ENCODE measurements at regions not wholly inside any gene's neighbourhood (a gene's known extent, or its start where the extent isn't known, plus 50 kb on each side); places are given as distances from the start of the nearest gene placed in this dataset.

DNA sequence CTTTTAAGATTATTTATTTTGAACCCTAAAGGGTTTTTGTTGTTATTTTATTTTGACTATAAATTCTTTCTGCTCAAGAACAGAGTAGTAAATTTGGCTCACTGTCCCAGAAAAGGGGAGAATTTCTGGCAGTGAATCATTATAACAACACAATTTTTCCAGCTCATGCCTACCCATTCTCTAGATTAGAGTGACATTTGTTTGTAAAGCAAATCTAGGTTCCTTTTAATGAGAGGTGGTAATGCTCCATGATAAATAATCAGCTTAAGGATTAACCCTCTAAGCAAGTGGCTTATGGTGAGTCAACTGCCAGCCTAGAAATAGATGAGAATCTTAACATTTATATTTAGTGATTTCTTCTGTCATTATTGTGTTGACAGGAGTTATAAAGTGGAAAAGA is 409.2 kb downstream of the NFIB start:
- no peaks in the 10 kb centered on the region for H3K27me3 ChIP-seq (ENCODE audit: control insufficient read depth in 1 of 2, insufficient read depth in 2 of 2, low read length in 2 of 2)
- H4K20me1 ChIP-seq (ENCODE audit: insufficient read depth, low read length) = no peaks in the 10 kb centered on the region
- ChIA-PET POLR2A (no interaction called here), CTCF (ENCODE audit: low intra/inter-chr PET ratio, low total read pairs) (no interaction called here)
- in situ Hi-C loops (cut with HindIII; ENCODE audit: extremely low pct_ligation_motif_present, low pct_unique_long_range_greater_than_20kb) (no loop called here), intact Hi-C loops (cut with micrococcal nuclease; ENCODE audit: unreplicated experiment) (no loop called here)
- no peaks in the 10 kb centered on the region for H3K36me3 ChIP-seq (replicated peaks in 1 of 2; ENCODE audit: control insufficient read depth in 1 of 2, insufficient read depth in 2 of 2, low read length in 2 of 2)
- H3K4me3 ChIP-seq (replicated peaks in 1 of 3; ENCODE audit: insufficient read depth in 1 of 3, low read depth in 2 of 3, low read length in 3 of 3) = no peak overlapping the region
- H3K9me3 ChIP-seq (ENCODE audit: low read length) = no peaks in the 10 kb centered on the region
- no peaks in the 10 kb centered on the region for H3K4me1 ChIP-seq (ENCODE audit: insufficient read depth, low read length)
- no peaks in the 10 kb centered on the region for H3K79me2 ChIP-seq (ENCODE audit: insufficient read depth, low read length)
- H2AFZ ChIP-seq (ENCODE audit: low read length) = no peak overlapping the region
- no peak for DNase-seq (ENCODE audit: low spot score)
- H3K4me2 ChIP-seq (ENCODE audit: low read depth, low read length) = no peak overlapping the region
- TF ChIP-seq TAF15 (IDR thresholded peaks at IDR 0.05; ENCODE audit: low read depth, low read length, poor library complexity, severe bottlenecking) (no peak), ZNF816 (CRISPR knock-in tag; IDR thresholded peaks at IDR 0.05; ENCODE audit: borderline replicate concordance) (no peak), HNRNPH1 (optimal IDR thresholded peaks at IDR 0.05; ENCODE audit: low read depth, low read length) (no peak), XBP1 (CRISPR knock-in tag; IDR thresholded peaks at IDR 0.05) (no peak)
- TF ChIP-seq, protein P1, sequence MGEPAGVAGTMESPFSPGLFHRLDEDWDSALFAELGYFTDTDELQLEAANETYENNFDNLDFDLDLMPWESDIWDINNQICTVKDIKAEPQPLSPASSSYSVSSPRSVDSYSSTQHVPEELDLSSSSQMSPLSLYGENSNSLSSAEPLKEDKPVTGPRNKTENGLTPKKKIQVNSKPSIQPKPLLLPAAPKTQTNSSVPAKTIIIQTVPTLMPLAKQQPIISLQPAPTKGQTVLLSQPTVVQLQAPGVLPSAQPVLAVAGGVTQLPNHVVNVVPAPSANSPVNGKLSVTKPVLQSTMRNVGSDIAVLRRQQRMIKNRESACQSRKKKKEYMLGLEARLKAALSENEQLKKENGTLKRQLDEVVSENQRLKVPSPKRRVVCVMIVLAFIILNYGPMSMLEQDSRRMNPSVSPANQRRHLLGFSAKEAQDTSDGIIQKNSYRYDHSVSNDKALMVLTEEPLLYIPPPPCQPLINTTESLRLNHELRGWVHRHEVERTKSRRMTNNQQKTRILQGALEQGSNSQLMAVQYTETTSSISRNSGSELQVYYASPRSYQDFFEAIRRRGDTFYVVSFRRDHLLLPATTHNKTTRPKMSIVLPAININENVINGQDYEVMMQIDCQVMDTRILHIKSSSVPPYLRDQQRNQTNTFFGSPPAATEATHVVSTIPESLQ (CRISPR knock-in tag; conservative IDR thresholded peaks at IDR 0.05) = no peak
- no TSS peak for BruUV-seq (replicated peaks)
- ATAC-seq = no peak
- no peak overlapping the region for H3K27ac ChIP-seq (ENCODE audit: extremely low read length, insufficient read depth, low read length)
- H3K9ac ChIP-seq (ENCODE audit: insufficient read depth, low read depth, low read length) = no peak overlapping the region
- no peak for FAIRE-seq

DNA sequence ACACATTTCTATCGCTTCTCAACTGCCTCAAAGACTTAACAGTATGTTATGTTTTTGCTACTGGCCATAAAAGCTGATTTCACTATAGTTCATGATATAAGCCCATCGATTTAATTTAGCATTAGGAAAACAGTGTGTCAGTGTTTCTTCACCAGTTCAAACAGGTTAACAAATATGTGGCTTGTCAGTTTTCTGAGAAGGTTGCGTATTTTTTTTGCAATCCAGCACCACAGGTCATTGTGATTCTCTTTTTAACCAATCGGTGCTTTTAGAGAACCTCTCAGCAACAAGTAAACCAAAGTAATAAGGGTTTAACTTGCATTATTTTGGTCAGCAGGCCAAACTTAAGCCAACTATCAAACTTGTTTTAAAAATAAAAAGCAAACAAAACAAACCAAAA is 409.6 kb downstream of the NFIB start:
- intact Hi-C loops (cut with micrococcal nuclease; ENCODE audit: unreplicated experiment) = no loop called here
- no peaks in the 10 kb centered on the region for H3K9me3 ChIP-seq (ENCODE audit: low read length)
- H3K4me3 ChIP-seq (replicated peaks in 1 of 3; ENCODE audit: insufficient read depth in 1 of 3, low read depth in 2 of 3, low read length in 3 of 3) = no peak overlapping the region
- no peak overlapping the region for H3K9ac ChIP-seq (ENCODE audit: insufficient read depth, low read depth, low read length)
- no peaks in the 10 kb centered on the region for H3K36me3 ChIP-seq (replicated peaks in 1 of 2; ENCODE audit: control insufficient read depth in 1 of 2, insufficient read depth in 2 of 2, low read length in 2 of 2)
- ChIA-PET POLR2A (no interaction called here), CTCF (ENCODE audit: low intra/inter-chr PET ratio, low total read pairs) (no interaction called here)
- no peak overlapping the region for H3K27ac ChIP-seq (ENCODE audit: extremely low read length, insufficient read depth, low read length)
- BruUV-seq (replicated peaks) = no TSS peak
- no peak overlapping the region for H2AFZ ChIP-seq (ENCODE audit: low read length)
- no peaks in the 10 kb centered on the region for H3K27me3 ChIP-seq (ENCODE audit: control insufficient read depth in 1 of 2, insufficient read depth in 2 of 2, low read length in 2 of 2)
- TF ChIP-seq ZNF552 (CRISPR knock-in tag; IDR thresholded peaks at IDR 0.05; ENCODE audit: borderline replicate concordance) = no peak
- TF ChIP-seq ZBTB38 (CRISPR knock-in tag; IDR thresholded peaks at IDR 0.05) = no peak
- DNase-seq (ENCODE audit: low spot score) (no peak), FAIRE-seq (no peak), ATAC-seq (no peak)
- no peaks in the 10 kb centered on the region for H3K79me2 ChIP-seq (ENCODE audit: insufficient read depth, low read length)
- H4K20me1 ChIP-seq (ENCODE audit: insufficient read depth, low read length) = no peaks in the 10 kb centered on the region
- no peak overlapping the region for H3K4me2 ChIP-seq (ENCODE audit: low read depth, low read length)
- WGBS (ENCODE audit: low lambda C conversion rate) = 3% methylated on average over 4 of the region's 4 CpGs
- no peaks in the 10 kb centered on the region for H3K4me1 ChIP-seq (ENCODE audit: insufficient read depth, low read length)
- in situ Hi-C loops (cut with HindIII; ENCODE audit: extremely low pct_ligation_motif_present, low pct_unique_long_range_greater_than_20kb) = no loop called here
